ENCODE measurements at regions not wholly inside any gene's neighbourhood (a gene's known extent, or its start where the extent isn't known, plus 50 kb on each side); places are given as distances from the start of the nearest gene placed in this dataset.

DNA sequence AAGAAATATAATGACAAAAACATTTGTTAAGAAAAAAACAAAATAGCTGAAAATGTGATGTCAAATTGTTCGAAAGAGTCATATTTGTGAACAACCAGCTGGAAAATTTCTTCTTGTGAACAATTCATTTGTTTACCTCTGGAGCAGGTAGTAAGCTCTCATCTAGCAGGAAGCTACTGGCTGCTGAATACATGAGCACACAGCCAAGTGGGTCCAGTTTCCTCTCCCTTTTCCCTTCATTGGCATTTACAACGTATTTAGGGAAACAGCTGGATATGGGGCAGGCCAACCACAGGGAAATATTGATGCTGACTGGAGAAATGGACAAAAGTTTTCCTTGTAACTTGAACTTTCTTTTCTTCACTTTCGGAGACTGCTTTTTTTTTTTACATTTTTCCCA, 1354.7 kb upstream of the EPHA6 start:
- TF ChIP-seq, protein P1, sequence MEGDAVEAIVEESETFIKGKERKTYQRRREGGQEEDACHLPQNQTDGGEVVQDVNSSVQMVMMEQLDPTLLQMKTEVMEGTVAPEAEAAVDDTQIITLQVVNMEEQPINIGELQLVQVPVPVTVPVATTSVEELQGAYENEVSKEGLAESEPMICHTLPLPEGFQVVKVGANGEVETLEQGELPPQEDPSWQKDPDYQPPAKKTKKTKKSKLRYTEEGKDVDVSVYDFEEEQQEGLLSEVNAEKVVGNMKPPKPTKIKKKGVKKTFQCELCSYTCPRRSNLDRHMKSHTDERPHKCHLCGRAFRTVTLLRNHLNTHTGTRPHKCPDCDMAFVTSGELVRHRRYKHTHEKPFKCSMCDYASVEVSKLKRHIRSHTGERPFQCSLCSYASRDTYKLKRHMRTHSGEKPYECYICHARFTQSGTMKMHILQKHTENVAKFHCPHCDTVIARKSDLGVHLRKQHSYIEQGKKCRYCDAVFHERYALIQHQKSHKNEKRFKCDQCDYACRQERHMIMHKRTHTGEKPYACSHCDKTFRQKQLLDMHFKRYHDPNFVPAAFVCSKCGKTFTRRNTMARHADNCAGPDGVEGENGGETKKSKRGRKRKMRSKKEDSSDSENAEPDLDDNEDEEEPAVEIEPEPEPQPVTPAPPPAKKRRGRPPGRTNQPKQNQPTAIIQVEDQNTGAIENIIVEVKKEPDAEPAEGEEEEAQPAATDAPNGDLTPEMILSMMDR (IDR thresholded peaks at IDR 0.05) = no peak
- TF ChIP-seq EP300 (IDR thresholded peaks at IDR 0.05; ENCODE audit: low read depth) = no peak
- no peak for TF ChIP-seq POLR2AphosphoS5 (IDR thresholded peaks at IDR 0.05)
- TF ChIP-seq POLR2A (IDR thresholded peaks at IDR 0.05) = no peak

Data from transverse colon (tissue), 4 donors.